Islet of Langerhans (tissue), 1 donor: ENCODE measurements at regions not wholly inside any gene's neighbourhood (a gene's known extent, or its start where the extent isn't known, plus 50 kb on each side); places are given as distances from the start of the nearest gene placed in this dataset.

Experiments
- FAIRE-seq: peaks from one replicate; lab custom pipeline; 2011; peaks lifted over from hg19 to GRCh38; lab: Jason Lieb, UNC

DNA sequence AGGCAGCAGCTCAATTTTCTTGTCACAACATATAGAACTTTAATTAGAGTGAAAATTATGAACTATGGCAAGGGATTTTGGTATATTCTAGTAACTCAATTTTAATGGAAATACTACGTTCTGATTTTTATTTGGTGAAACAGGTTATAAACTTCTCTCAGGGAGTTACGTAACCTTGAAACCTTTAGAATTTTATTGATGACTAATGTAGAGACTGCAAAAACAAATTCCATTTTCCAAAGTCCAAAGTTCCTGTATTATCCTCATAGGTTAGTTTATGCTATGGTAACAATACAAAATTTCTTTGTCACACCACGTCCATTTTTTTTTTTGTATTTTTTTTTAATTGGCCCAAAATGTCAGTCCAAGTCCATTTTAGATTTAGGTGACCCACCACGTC, 185.7 kb downstream of the KLF5 start:
- FAIRE-seq = no peak

DNA sequence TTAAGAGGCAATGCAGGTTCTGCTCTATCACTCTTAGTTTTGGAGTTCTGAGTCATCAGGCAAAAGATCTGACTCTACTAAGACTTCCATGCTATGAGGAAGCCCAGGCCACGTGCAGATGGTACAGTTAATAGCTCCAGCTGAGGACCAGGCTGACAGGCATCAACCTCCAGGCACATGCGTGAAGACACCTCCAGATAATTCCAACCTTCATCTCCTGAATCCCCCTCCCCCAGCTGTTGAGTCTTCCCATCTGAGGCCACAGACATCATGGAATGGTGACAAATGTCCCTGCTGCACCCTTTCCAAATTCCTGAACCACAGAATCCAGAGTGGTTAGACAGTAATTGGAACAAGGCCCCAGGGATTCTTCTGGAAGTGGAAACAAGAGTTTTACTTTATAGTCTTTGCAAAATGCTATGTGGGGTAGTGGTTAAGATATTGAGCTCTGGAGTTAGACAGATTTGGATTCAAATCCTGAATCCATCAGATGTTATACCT, 183.8 kb downstream of the KLF5 start:
- FAIRE-seq = no peak

DNA sequence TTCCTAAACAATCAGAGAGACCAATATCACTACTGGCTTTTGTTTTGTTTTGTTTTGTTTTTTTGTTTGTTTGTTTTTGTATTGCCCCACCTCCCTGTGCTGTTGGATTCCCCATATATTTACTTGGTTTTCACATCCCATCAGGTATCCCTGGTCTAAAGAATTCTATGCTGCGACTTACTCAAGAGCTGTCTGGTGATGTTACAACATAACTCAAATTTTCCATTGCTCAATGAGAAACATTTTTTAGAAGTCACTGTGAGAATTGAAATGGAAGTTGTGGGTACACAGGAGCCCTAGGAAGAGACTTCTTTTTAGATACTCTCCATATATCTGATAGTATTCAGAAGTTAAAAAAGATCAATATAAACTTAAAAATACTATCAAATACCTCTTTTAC, 181.4 kb downstream of the KLF5 start:
- no peak for FAIRE-seq

DNA sequence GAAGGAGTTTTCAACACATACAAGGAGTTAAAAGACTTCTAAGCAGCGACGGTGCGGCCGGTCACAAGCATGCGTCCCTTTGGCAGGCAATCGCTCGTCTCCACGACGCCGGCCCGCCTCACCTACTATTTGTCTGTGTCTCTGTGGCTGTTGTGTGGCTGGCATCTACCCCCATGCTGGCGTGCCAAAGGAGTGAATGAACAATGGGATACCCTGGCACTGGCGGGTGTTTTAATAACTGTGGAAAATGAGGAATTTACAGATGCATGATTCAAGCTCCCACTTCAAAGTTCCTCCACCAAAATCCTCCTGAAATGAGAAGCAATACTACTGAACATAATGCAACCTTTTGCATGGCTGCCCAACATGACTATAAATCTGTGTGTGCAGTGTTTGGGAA, 176.6 kb downstream of the KLF5 start:
- no peak for FAIRE-seq

DNA sequence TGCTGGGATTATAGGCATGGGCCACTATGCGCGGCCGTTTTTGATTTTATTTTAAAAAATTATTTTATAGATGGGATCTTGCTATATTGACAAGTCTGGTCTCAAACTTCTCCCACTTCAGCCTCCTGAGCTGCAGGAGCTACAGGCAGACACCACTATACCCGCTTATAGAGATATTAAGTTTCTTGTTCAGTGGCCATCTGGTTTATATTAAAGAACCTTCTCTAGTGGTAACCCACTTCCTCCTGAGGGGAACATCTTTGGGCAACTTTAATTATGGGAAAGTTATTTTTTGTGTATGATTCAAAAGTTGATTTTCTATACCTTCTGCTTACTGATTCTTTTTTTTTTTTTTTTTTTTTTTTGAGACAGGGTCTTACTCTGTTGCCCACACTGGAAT, 172.7 kb downstream of the KLF5 start:
- FAIRE-seq = no peak

DNA sequence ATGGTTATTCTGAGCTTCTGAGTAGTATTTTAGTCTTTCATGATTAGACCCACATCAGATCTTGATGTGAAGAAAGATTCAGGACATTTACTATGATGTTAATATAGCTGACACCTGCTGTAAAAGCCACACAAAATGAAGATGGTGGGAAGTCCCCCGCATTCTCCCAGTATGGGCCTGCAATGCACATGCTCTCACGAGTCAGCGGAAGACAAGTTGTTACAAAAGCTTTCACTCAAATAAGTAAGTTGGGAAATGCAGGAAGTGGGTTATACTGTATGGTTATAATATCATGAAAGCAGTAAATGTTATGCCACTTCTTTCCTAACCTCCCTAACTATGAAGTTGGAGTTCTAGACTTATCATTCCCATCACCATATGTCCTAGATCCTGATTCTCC, 171.9 kb downstream of the KLF5 start:
- no peak for FAIRE-seq

DNA sequence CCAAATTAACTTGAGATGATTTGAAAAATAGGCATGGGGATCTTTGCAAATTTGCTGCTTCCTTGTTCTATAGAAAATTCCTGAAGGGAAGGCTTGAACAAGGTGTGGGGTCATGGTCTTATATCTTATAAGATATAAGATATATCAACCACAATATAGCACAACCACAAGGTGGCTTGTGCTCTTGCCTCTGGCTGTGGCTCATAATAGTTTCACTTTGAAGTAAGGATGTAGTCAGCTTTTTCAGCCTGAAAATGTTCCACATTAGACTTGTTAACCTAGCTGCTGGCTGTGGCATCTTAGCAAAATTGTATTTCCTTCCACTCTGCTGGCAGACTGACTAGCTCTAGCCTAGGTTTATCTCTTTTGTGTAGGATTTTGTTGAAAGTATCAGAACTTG, 169.7 kb downstream of the KLF5 start:
- FAIRE-seq = no peak

DNA sequence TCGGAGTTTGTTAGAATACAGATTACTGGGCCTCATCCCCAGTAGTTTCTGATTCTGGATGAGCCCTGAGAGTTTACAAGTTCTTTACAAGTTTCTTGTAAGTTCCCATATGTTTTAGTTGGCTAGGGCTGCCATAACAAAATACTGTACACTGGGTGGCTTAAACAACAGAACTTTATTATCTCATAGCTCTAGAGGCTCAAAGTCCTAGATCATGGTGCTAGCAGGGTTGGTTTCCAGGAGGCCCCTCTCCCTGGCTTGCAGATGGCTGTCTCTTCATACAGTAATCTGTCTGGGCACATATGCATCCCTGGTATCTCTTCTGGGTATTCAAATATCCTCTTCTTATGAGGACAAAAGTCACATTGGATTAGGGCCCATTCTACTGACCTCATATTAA, 167.2 kb downstream of the KLF5 start:
- FAIRE-seq = no peak

DNA sequence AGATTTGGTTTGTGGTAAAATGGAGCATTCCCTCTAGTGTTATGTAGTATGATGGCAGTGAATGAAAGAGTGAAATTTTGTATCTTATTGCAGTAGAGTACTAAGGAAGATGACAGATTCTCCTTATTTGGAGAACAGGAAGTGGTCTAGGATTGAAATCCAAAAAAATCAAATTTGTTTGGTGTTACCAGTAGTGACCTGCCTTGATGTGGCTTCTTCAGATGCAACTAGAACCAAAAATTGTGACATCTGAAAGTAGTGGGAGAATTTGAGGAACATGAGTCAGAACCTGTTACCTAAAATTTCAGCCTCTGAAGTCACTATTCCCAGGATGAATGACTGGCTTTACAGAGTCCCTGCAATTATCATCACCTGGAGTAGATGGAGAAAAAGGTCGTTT, 165.9 kb downstream of the KLF5 start:
- FAIRE-seq = no peak

DNA sequence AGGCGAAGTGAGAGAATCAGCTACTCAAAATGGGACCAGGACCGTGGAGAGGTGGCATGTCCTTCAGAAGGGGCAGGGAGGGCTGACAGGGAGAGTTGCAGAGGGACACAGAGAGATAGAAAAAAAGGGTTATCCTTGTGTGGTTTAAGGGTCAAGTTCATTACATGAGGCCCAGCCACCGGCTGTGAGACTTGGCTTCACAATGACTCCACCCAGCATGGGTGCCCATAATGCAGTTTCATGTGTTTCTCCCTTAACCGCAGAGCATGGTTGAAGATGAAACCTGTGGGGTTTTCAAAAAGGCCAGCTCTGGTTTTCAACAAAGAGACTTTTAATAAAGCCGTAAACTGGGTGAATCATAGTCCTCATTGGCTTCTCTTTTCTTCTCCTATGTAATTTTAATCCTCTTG, 164.6 kb downstream of the KLF5 start:
- FAIRE-seq = no peak

DNA sequence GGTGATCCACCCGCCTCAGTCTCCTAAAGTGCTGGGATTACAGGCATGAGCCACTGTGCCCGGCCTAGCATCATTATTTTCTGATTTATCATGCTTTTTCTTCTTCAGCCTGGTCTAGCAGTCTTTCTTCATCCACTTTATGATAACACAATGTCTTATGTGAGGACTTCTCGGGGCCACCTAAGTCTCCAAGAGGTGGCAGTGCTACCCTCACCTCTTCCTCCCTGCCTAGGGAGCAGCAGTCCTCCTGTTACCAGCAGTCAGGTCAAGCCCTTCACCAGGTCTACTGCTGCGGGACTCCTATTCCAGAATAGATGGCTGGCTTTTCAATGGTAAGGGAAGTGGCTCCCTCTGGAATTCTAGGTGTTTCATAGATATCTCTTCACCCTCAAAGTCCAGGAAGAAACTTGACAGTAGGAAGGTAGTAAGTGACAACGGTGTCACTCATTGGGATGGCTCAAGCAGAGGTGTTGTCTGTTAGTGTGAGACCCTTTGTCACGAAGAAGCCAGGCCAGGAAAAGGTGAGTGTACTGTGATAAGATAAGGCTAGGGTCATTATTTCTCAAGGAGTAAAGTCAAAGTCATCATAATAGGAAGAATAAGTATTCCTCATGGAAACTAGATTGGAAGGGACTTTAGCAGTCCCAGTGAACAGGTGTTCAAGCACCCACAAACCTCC, 164.0 kb downstream of the KLF5 start:
- FAIRE-seq = no peak

DNA sequence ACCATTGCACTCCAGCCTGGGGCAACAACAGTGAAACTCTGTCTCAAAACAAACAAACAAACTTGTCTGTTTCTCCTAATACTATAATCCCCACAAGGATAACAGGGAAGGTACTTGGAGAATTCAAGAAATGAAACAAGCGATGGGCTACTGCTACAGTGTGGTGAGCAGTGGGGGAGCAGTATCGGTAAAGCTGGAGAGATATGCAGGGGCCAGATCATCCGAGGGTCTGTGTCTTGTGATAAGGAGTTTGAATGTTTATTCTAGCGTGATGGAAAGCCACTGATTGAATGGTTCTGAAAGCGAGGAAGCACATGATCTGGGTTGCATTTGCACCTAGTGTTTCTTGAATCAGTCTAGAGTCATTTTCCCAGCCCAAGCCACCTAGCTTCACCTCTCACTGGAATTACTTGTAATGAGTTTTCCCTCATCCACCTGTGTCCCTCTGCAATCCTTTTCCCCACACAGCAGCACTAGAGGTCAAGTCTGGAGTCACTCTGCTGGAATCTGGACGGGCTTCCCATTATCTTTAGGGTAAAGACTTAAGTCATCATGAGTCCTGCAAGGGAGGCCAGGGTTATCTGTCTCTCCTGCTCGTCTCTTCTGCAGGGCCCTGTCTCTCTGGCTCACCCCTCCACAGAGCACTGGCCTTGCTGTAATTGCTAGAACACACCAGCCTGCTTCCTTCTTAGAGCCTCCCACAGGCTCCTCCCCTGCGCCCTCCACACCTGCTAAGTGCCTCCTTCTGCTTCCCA, 162.3 kb downstream of the KLF5 start:
- no peak for FAIRE-seq

DNA sequence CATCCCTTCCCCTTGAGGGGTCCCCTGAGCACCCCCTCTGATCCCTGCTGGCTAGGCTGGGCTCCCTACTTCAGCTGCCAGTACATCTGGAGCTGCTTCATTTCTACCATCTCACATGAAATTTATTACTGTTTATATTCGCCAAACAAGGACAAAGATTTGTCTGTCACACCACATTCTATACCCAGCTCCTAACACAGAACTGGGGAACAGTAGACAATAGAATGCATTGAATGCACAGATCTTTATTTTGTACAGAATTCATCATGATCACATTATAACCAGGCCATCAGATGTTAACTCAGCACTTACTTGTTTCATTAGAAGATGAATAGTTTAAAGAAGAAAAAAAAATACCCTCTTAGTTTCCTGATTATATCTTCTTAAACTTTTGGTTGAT, 159.4 kb downstream of the KLF5 start:
- no peak for FAIRE-seq

DNA sequence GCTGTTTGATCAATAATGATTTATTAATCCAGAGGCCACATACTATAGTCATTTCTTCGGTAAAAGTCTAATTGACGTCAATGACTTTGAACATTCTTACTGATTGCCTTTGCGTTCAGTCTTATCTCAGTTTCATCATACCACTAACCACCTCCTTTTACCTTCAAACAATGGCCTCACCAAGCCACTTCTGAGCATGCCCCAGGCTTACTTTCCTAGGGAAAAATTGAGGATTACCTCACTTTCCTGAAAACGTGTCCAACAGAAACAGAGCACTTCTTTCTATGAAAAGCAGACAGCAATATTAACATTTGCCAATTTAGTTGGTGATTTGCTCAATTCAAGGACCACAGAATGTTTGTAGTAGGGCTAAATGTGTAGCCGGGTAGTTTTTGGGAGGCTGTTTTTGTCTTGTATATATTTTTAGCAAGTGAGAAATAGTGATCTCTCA, 157.6 kb downstream of the KLF5 start:
- no peak for FAIRE-seq

DNA sequence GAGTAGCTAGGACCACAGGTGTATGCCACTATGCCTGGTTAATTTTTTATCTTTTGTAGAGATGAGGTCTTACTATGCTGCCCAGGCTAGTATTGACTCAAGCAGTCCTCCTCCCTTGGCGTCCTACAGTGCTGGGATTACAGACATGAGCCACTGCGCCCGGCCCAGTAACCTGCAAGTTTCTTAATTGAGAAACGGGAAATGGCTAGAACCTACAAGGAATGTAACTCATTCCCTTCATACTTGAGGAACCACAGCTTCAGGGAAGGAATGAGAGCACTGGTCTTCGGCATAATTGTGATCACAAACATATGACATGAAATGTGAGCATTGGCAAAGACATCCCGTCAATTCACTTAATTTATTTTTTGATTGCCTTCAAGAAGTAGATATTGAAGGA, 157.0 kb downstream of the KLF5 start:
- no peak for FAIRE-seq

DNA sequence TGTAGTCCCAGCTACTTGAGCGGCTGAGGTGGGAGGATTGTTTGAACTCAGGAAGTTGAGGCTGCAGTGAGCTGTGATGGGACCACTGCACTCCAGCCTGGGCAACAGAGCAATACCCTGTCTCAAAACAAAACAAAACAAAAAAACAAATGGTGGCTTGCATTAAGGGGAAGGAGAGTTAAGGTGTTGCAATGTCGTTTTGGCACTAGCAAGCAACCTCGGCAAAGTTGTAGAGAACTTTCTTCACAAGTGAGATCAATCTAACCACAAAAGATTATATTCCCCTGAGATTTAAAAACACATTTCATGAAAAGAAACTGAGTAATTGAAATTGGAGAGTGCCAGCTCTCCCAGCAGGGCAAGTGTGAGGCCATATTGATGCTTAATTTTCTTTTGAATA, 153.7 kb downstream of the KLF5 start:
- no peak for FAIRE-seq

DNA sequence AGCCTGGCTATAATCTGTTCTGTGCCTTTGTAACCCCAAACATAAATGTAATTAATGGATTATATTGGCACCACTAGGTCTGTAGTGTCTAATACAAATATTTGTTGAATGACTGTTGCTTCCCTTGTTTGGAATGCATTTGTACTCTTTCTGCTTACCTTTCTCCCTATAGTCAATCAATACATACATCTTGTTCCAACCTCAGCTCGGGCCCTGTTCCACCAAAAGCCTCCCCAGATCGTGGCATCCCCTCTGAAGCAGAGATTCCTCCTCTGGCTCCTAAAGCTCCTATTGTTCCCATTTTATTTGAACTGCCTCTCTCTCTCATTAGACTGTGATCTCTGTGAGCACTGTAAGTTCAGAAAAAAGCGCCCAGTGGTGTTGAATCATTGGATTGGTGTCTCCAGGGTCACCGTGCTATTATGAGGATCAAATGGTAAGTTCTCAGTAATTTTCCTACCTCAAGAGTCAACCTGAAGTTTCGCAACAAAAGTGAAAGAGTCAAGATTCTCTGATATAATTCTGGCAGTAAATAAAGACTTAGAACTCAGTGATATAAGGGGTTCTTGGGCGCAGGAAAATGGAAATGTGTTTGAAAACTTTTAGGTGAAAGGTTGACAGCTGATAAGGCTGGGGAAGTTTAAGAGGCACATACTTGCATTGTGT, 151.5 kb downstream of the KLF5 start:
- no peak for FAIRE-seq

DNA sequence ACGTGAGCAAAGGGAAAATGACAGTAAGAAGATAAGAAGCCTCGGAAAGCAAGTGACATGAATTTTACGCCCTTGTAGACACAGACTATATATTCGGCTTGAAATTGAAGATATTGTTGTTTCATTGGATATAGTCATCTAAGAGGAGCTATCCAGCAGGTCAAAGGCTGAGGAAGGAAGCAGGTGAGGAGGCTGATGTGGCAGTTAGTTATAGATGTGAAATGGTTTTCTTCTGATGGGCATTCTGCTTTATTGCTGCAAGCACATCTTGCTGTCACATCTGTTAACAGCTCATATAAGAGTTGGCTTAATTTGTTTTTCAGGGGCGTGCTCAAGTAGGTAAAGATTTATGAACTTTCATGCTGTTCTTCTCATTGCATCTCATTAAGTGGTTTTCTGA, 146.1 kb downstream of the KLF5 start:
- no peak for FAIRE-seq

DNA sequence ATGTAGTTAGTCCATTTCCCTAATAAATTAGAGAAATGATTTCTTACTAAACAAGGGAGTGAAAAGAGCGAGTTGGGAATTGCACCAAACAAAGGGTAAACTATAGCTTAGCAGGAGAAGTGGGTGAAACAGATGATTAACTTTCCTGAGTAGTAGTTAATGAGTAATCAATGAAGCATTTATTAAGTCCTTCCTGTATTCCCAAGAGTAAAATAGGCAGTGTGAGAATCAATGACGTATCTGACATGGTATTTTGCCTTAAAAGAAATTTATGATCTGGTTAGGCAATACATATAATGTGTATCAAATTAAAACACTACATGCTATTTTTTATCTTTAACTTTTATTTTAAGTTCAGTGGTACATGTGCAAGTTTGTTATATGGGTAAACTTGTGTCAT, 142.8 kb downstream of the KLF5 start:
- no peak for FAIRE-seq

DNA sequence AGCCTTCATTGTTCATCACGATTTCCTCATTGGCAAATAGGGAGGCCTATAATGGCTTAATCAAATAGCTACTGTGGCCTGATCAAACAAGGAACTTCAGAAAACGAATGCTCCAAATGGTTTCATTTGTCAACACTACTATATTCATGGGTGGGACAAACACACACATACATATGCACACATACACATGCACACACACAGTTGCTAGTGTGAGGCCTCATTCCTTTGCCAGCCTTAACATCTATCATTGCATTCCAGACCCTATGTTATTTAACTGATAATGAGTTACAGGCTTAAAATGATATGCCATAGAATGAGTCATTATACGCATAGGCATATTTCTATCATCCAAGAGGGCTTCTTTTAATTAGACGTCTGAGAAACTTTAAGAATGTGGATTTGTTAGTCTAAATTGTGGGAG, 140.2 kb downstream of the KLF5 start:
- FAIRE-seq = no peak

DNA sequence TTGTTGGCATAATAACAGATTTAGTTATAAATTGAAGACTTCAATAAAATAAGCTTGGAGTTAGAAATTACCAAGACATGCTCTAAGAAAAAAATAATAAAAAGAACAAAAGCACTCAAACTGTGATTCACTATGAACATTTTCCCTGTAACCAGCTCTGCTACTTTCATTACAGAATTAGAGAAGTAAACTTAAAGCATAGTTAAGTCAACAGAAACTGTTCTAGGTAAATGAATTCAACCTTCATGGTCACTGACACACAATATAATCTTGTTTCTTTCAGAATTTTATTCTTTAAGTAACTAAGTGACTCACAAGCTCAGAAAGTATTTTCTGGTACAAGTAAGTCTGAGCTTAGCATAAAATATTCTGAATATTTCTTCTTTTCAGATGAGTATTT, 136.3 kb downstream of the KLF5 start:
- FAIRE-seq = no peak

DNA sequence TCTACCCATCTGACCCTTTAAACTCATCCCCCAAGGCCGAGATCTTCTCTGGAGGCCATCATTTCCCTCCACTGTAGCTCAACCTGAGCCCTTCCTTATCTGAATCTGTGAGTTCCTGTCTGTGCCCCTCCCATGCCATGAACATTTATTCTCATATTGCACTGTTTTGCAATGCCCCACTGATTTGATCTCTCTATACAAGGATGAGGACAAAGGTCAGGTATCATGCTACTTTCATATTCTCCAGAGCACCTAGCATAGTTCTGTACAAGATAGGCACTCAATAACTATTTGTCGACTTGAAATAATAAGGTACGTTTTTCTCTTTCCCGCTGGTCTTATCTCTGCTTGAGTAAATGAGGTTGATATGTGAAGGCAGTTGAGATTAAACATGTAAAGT, 135.5 kb downstream of the KLF5 start:
- FAIRE-seq = no peak

DNA sequence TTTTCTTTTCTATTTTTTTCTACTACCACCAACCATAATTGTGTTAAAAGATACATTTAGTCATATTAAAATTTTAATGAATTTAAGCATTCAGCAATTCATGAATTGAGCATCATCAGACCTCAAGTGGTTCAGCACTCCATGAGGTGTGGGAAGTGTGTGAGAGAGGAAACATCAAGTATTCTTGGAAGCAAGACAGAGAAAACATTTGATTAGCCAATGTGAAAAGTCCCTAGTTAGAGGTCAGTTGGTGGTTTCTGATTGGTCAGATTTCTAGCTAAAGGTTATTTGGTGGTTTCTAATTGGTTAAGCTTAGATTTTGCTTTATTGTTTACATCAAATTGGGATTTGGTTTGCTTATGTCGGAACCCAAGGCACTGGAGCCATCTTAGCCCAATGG, 134.7 kb downstream of the KLF5 start:
- FAIRE-seq = no peak
